ENCODE measurements at regions not wholly inside any gene's neighbourhood (a gene's known extent, or its start where the extent isn't known, plus 50 kb on each side); places are given as distances from the start of the nearest gene placed in this dataset.

- DNase-seq (ENCODE audit: extremely low read depth in 1 of 11, low read depth in 9 of 11, low spot score in 4 of 11): no peak
Measured at GRCh38 chr10:130393342-130393741, 257.2 kb downstream of the GLRX3 start.

- DNase-seq (ENCODE audit: extremely low read depth in 1 of 11, low read depth in 9 of 11, low spot score in 4 of 11): no peak
Measured at GRCh38 chr10:130394832-130395231, 258.6 kb downstream of the GLRX3 start.

- DNase-seq (ENCODE audit: extremely low read depth in 1 of 11, low read depth in 9 of 11, low spot score in 4 of 11): no peak
Measured at GRCh38 chr10:130395248-130395936, 259.2 kb downstream of the GLRX3 start.

- no peak for DNase-seq (ENCODE audit: extremely low read depth in 1 of 11, low read depth in 9 of 11, low spot score in 4 of 11)
Measured at GRCh38 chr10:130396044-130396443, 259.9 kb downstream of the GLRX3 start.

GRCh38 chr10:130398090-130398994 is 262.2 kb downstream of the GLRX3 start:
- DNase-seq (ENCODE audit: extremely low read depth in 1 of 11, low read depth in 9 of 11, low spot score in 4 of 11): no peak

GRCh38 chr10:130399425-130399950 is 263.3 kb downstream of the GLRX3 start:
- no peak for DNase-seq (ENCODE audit: extremely low read depth in 1 of 11, low read depth in 9 of 11, low spot score in 4 of 11)

GRCh38 chr10:130400890-130401289 is 264.7 kb downstream of the GLRX3 start:
- DNase-seq (ENCODE audit: extremely low read depth in 1 of 11, low read depth in 9 of 11, low spot score in 4 of 11): no peak

- no peak for DNase-seq (ENCODE audit: extremely low read depth in 1 of 11, low read depth in 9 of 11, low spot score in 4 of 11)
Measured at GRCh38 chr10:130401860-130402765, 265.9 kb downstream of the GLRX3 start.

GRCh38 chr10:130403153-130404075 is 267.2 kb downstream of the GLRX3 start:
- DNase-seq (ENCODE audit: extremely low read depth in 1 of 11, low read depth in 9 of 11, low spot score in 4 of 11): no peak

GRCh38 chr10:130404476-130405055 is 268.4 kb downstream of the GLRX3 start:
- no peak for DNase-seq (ENCODE audit: extremely low read depth in 1 of 11, low read depth in 9 of 11, low spot score in 4 of 11)

GRCh38 chr10:130407052-130407451 is 270.9 kb downstream of the GLRX3 start:
- DNase-seq (ENCODE audit: extremely low read depth in 1 of 11, low read depth in 9 of 11, low spot score in 4 of 11): no peak

- DNase-seq (ENCODE audit: extremely low read depth in 1 of 11, low read depth in 9 of 11, low spot score in 4 of 11): peak in 5 of 11 donors; percentile 3 to 15 (median 9)
Measured at GRCh38 chr10:130409331-130409730, 273.1 kb downstream of the GLRX3 start.

- DNase-seq (ENCODE audit: extremely low read depth in 1 of 11, low read depth in 9 of 11, low spot score in 4 of 11): no peak
Measured at GRCh38 chr10:130409931-130410330, 273.7 kb downstream of the GLRX3 start.

GRCh38 chr10:130411496-130412085 is 275.4 kb downstream of the GLRX3 start:
- DNase-seq (ENCODE audit: extremely low read depth in 1 of 11, low read depth in 9 of 11, low spot score in 4 of 11): no peak

- no peak for DNase-seq (ENCODE audit: extremely low read depth in 1 of 11, low read depth in 9 of 11, low spot score in 4 of 11)
Measured at GRCh38 chr10:130412317-130412716, 276.1 kb downstream of the GLRX3 start.

- no peak for DNase-seq (ENCODE audit: extremely low read depth in 1 of 11, low read depth in 9 of 11, low spot score in 4 of 11)
Measured at GRCh38 chr10:130416334-130417150, 280.4 kb downstream of the GLRX3 start.

- no peak for DNase-seq (ENCODE audit: extremely low read depth in 1 of 11, low read depth in 9 of 11, low spot score in 4 of 11)
Measured at GRCh38 chr10:130418731-130419130, 282.5 kb downstream of the GLRX3 start.
